AG08396 (cell line): ENCODE measurements at regions not wholly inside any gene's neighbourhood (a gene's known extent, or its start where the extent isn't known, plus 50 kb on each side); places are given as distances from the start of the nearest gene placed in this dataset.
"Not testable (repeated sequence)": the region's sequence is repeated elsewhere in the genome, so short reads cannot be mapped to it uniquely, and the experiment has no call there.

Experiments used
- DNase-seq: peaks from one replicate; pipeline ENCODE4 v3.0.0; 2012; ENCODE audit warnings: low spot score, mixed read lengths

GRCh38 chr6:169101036-169101805 is 152.4 kb downstream of the THBS2 start:
- DNase-seq, result no peak

GRCh38 chr6:169099411-169100202 is 154.0 kb downstream of the THBS2 start:
- DNase-seq, result no peak

- DNase-seq, result not testable (repeated sequence)
Measured at GRCh38 chr6:169098651-169099050, 155.0 kb downstream of the THBS2 start.

GRCh38 chr6:169098116-169098515 is 155.5 kb downstream of the THBS2 start:
- DNase-seq, result no peak

GRCh38 chr6:169097381-169097959 is 156.2 kb downstream of the THBS2 start:
- no peak for DNase-seq

GRCh38 chr6:169096388-169096787 is 157.3 kb downstream of the THBS2 start:
- no peak for DNase-seq

- DNase-seq, result no peak
Measured at GRCh38 chr6:169095153-169095552, 158.5 kb downstream of the THBS2 start.

- no peak for DNase-seq
Measured at GRCh38 chr6:169094552-169094950, 159.1 kb downstream of the THBS2 start.

- no peak for DNase-seq
Measured at GRCh38 chr6:169093770-169094551, 159.7 kb downstream of the THBS2 start.

- no peak for DNase-seq
Measured at GRCh38 chr6:169093066-169093723, 160.5 kb downstream of the THBS2 start.

- no peak for DNase-seq
Measured at GRCh38 chr6:169092375-169092774, 161.3 kb downstream of the THBS2 start.

- DNase-seq, result not testable (repeated sequence)
Measured at GRCh38 chr6:169090514-169091127, 163.0 kb downstream of the THBS2 start.

GRCh38 chr6:169088762-169089161 is 164.9 kb downstream of the THBS2 start:
- no peak for DNase-seq

GRCh38 chr6:169087443-169088041 is 166.1 kb downstream of the THBS2 start:
- no peak for DNase-seq

- DNase-seq, result not testable (repeated sequence)
Measured at GRCh38 chr6:169086616-169087015, 167.0 kb downstream of the THBS2 start.

GRCh38 chr6:169086020-169086419 is 167.6 kb downstream of the THBS2 start:
- DNase-seq, result no peak

- DNase-seq, result no peak
Measured at GRCh38 chr6:169085466-169085865, 168.2 kb downstream of the THBS2 start.

- DNase-seq, result not testable (repeated sequence)
Measured at GRCh38 chr6:169084557-169084956, 169.1 kb downstream of the THBS2 start.

GRCh38 chr6:169084067-169084466 is 169.6 kb downstream of the THBS2 start:
- no peak for DNase-seq

GRCh38 chr6:169083508-169083874 is 170.2 kb downstream of the THBS2 start:
- no peak for DNase-seq
